Loucy (cell line): ENCODE measurements at regions not wholly inside any gene's neighbourhood (a gene's known extent, or its start where the extent isn't known, plus 50 kb on each side); places are given as distances from the start of the nearest gene placed in this dataset.

Experiments used
- H2AFZ ChIP-seq: fragments of 200-600 bp; sonication (generic); 2 replicates; pipeline ENCODE4 v1.6.0; 2016; ENCODE audit warnings: antibody characterized with exemption, mild to moderate bottlenecking, low read length, moderate library complexity
- H3F3A ChIP-seq: fragments of 200-600 bp; 2 replicates; pipeline ENCODE4 v1.6.0; 2016; ENCODE audit warnings: antibody characterized with exemption, low read depth, mild to moderate bottlenecking
- H3K27me3 ChIP-seq: fragments of 200-600 bp; sonication (generic); 2 replicates; pipeline ENCODE4 v1.6.1; 2014; ENCODE audit warnings: low read length, mild to moderate bottlenecking; ENCODE audit not compliant: insufficient read depth, poor library complexity, severe bottlenecking
- H3K36me3 ChIP-seq: fragments of 200-600 bp; sonication (generic); 2 replicates; pipeline ENCODE4 v1.6.1; 2016; ENCODE audit warnings: low read length; ENCODE audit not compliant: insufficient read depth
- H3K4me1 ChIP-seq: fragments of 200-600 bp; sonication (generic); 2 replicates; pipeline ENCODE4 v1.5.1; 2014; ENCODE audit warnings: low read length, mild to moderate bottlenecking; ENCODE audit not compliant: insufficient read depth, poor library complexity, severe bottlenecking
- H3K4me2 ChIP-seq: fragments of 200-600 bp; sonication (generic); 2 replicates; pipeline ENCODE4 v1.6.0; 2014; ENCODE audit warnings: antibody characterized with exemption, low read length, low read depth, mild to moderate bottlenecking; ENCODE audit not compliant: poor library complexity, severe bottlenecking
- H3K4me3 ChIP-seq: fragments of 200-600 bp; sonication (generic); 2 replicates; pipeline ENCODE4 v1.5.1; 2014; ENCODE audit warnings: low read length, mild to moderate bottlenecking, mixed read lengths; ENCODE audit not compliant: poor library complexity, severe bottlenecking
- H3K79me2 ChIP-seq: fragments of 200-600 bp; sonication (generic); 2 replicates; pipeline ENCODE4 v1.6.1; 2014; ENCODE audit warnings: low read length; ENCODE audit not compliant: insufficient read depth
- H3K9ac ChIP-seq: fragments of 200-600 bp; sonication (generic); 2 replicates; pipeline ENCODE4 v1.6.0; 2014; ENCODE audit warnings: mild to moderate bottlenecking, low read depth, low read length, moderate library complexity; ENCODE audit not compliant: poor library complexity, severe bottlenecking
- H3K9me2 ChIP-seq: fragments of 200-600 bp; sonication (generic); replicated peaks from 2 replicates; pipeline ENCODE4 v1.6.1; 2016; ENCODE audit warnings: low read depth, low read length, mixed read lengths
- H3K9me3 ChIP-seq: fragments of 200-600 bp; sonication (generic); 2 replicates; pipeline ENCODE4 v1.6.1; 2014; ENCODE audit warnings: mild to moderate bottlenecking, antibody characterized with exemption, low read length, low read depth; ENCODE audit not compliant: insufficient read depth
- H4K20me1 ChIP-seq: fragments of 200-600 bp; sonication (generic); 2 replicates; pipeline ENCODE4 v1.6.0; 2014; ENCODE audit warnings: antibody characterized with exemption, low read length, mild to moderate bottlenecking; ENCODE audit not compliant: insufficient read depth, poor library complexity, severe bottlenecking
- CTCF ChIP-seq: fragments of 200-600 bp; sonication (generic); conservative IDR thresholded peaks from 2 replicates; pipeline ENCODE4 v1.5.1; 2014; ENCODE audit warnings: mild to moderate bottlenecking, antibody characterized with exemption, low read length
- EZH2phosphoT487 ChIP-seq: fragments of 200-600 bp; IDR thresholded peaks from 2 replicates; pipeline ENCODE4 v1.6.1; 2018; ENCODE audit warnings: antibody characterized with exemption, mild to moderate bottlenecking, moderate library complexity, borderline replicate concordance

GRCh38 chr10:124252097-124252715 lies 158.8 kb upstream of the CHST15 start:
- H3K36me3 ChIP-seq: no peaks in the 10 kb centered on the region
- no peaks in the 10 kb centered on the region; the same call in 1 of the 2 replicates for H3K9me3 ChIP-seq
- H3K79me2 ChIP-seq: no peaks in the 10 kb centered on the region
- H3K9ac ChIP-seq: no peak overlapping the region
- H3K4me3 ChIP-seq: no peak overlapping the region
- TF ChIP-seq EZH2phosphoT487 (no peak), CTCF (no peak)
- H3K4me1 ChIP-seq: no peaks in the 10 kb centered on the region
- H3F3A ChIP-seq: no peaks in the 10 kb centered on the region
- H3K9me2 ChIP-seq: no peaks in the 10 kb centered on the region
- no peaks in the 10 kb centered on the region for H3K27me3 ChIP-seq
- no peak overlapping the region for H2AFZ ChIP-seq
- no peaks in the 10 kb centered on the region for H4K20me1 ChIP-seq
- H3K4me2 ChIP-seq: no peak overlapping the region

GRCh38 chr10:124251317-124252065 lies 158.1 kb upstream of the CHST15 start:
- TF ChIP-seq EZH2phosphoT487: no peak
- TF ChIP-seq CTCF: no peak

GRCh38 chr10:124250506-124250905 lies 157.1 kb upstream of the CHST15 start:
- H3K4me2 ChIP-seq: no peak overlapping the region
- no peaks in the 10 kb centered on the region for H3K36me3 ChIP-seq
- no peaks in the 10 kb centered on the region for H3F3A ChIP-seq
- no peaks in the 10 kb centered on the region for H3K27me3 ChIP-seq
- H3K9me2 ChIP-seq: no peaks in the 10 kb centered on the region
- H2AFZ ChIP-seq: no peak overlapping the region
- H3K4me3 ChIP-seq: no peak overlapping the region
- H3K9me3 ChIP-seq: peaks cover 3% of the 10 kb centered on the region; the same call in 1 of the 2 replicates
- H3K79me2 ChIP-seq: no peaks in the 10 kb centered on the region
- H3K4me1 ChIP-seq: no peaks in the 10 kb centered on the region
- H4K20me1 ChIP-seq: no peaks in the 10 kb centered on the region
- no peak overlapping the region for H3K9ac ChIP-seq
- TF ChIP-seq CTCF: no peak
- no peak for TF ChIP-seq EZH2phosphoT487

More at GRCh38 chr10:124251317-124252065, 158.1 kb upstream of the CHST15 start:
- Histone ChIP-seq H3K9me3 (no peaks in the 10 kb centered on the region; the same call in 1 of the 2 replicates), H3K4me3 (no peak overlapping the region), H4K20me1 (no peaks in the 10 kb centered on the region), H3K36me3 (no peaks in the 10 kb centered on the region), H3K79me2 (no peaks in the 10 kb centered on the region), H3K4me1 (no peaks in the 10 kb centered on the region), H3K9me2 (no peaks in the 10 kb centered on the region), H3K4me2 (no peak overlapping the region), H2AFZ (no peak overlapping the region), H3F3A (no peaks in the 10 kb centered on the region), H3K9ac (no peak overlapping the region), H3K27me3 (no peaks in the 10 kb centered on the region)
